IgD-negative memory B cell (primary cell): ENCODE measurements at regions not wholly inside any gene's neighbourhood (a gene's known extent, or its start where the extent isn't known, plus 50 kb on each side); places are given as distances from the start of the nearest gene placed in this dataset.
"Not testable (repeated sequence)": the region's sequence is repeated elsewhere in the genome, so short reads cannot be mapped to it uniquely, and the experiment has no call there.

Experiments
- H3K27ac Mint-ChIP-seq, 3 donors: one replicate each; pipeline ENCODE4 v1.8.0; 2020 to 2022; ENCODE audit warnings: mild to moderate bottlenecking in 3 of 3, mixed read lengths in 3 of 3, moderate library complexity in 1 of 3
- H3K27me3 Mint-ChIP-seq: one replicate; pipeline ENCODE4 v1.8.0; 2021; ENCODE audit warnings: mixed read lengths
- H3K36me3 Mint-ChIP-seq: one replicate; pipeline ENCODE4 v1.8.0; 2020; ENCODE audit warnings: mild to moderate bottlenecking, mixed read lengths
- H3K4me1 Mint-ChIP-seq, 3 donors: one replicate each; pipeline ENCODE4 v1.8.0; 2020 to 2022; ENCODE audit warnings: mixed read lengths in 3 of 3, mild to moderate bottlenecking in 1 of 3
- H3K4me3 Mint-ChIP-seq, 4 donors: one replicate each; pipeline ENCODE4 v1.8.0; 2020 to 2022; ENCODE audit warnings: mild to moderate bottlenecking in 4 of 4, mixed read lengths in 4 of 4, moderate library complexity in 3 of 4
- H3K9me3 Mint-ChIP-seq, 3 donors: one replicate each; pipeline ENCODE4 v1.8.0; 2020 to 2021; ENCODE audit warnings: mixed read lengths in 3 of 3, mild to moderate bottlenecking in 1 of 3

GRCh38 chr7:121689749-121690148 lies 183.2 kb upstream of the PTPRZ1 start:
- Mint-ChIP-seq H3K27me3 (no peaks in the 10 kb centered on the region), H3K27ac (no peak overlapping the region), H3K9me3 (peaks cover 0 to 1% (median 1%) of the 10 kb centered on the region in 3 donors), H3K4me1 (no peaks in the 10 kb centered on the region), H3K36me3 (no peaks in the 10 kb centered on the region), H3K4me3 (no peak overlapping the region)

- H3K9me3 Mint-ChIP-seq = no peaks in the 10 kb centered on the region
- H3K4me1 Mint-ChIP-seq = peaks cover 0 to 2% (median 0%) of the 10 kb centered on the region in 3 donors
- H3K4me3 Mint-ChIP-seq = no peak overlapping the region
- no peaks in the 10 kb centered on the region for H3K36me3 Mint-ChIP-seq
- H3K27me3 Mint-ChIP-seq = no peaks in the 10 kb centered on the region
- H3K27ac Mint-ChIP-seq = no peak overlapping the region
These were observed 191.3 kb upstream of the PTPRZ1 start for GRCh38 chr7:121681700-121682099.

- Mint-ChIP-seq H3K27ac (no peak overlapping the region), H3K36me3 (no peaks in the 10 kb centered on the region), H3K4me1 (no peaks in the 10 kb centered on the region), H3K27me3 (peaks cover 1% of the 10 kb centered on the region), H3K9me3 (no peaks in the 10 kb centered on the region), H3K4me3 (no peak overlapping the region)
These were observed 196.8 kb upstream of the PTPRZ1 start for GRCh38 chr7:121676168-121676567.

GRCh38 chr7:121674455-121674854 lies 198.5 kb upstream of the PTPRZ1 start:
- H3K27ac Mint-ChIP-seq, H3K27me3 Mint-ChIP-seq, H3K4me3 Mint-ChIP-seq, H3K9me3 Mint-ChIP-seq, H3K36me3 Mint-ChIP-seq, H3K4me1 Mint-ChIP-seq: not testable (repeated sequence)

GRCh38 chr7:121669144-121669543 lies 203.8 kb upstream of the PTPRZ1 start:
- H3K27ac Mint-ChIP-seq = no peak overlapping the region
- peaks cover 0 to 2% (median 0%) of the 10 kb centered on the region in 3 donors for H3K4me1 Mint-ChIP-seq
- H3K4me3 Mint-ChIP-seq = no peak overlapping the region
- H3K36me3 Mint-ChIP-seq = no peaks in the 10 kb centered on the region
- H3K27me3 Mint-ChIP-seq = no peaks in the 10 kb centered on the region
- H3K9me3 Mint-ChIP-seq = peaks cover 0 to 2% (median 2%) of the 10 kb centered on the region in 3 donors

GRCh38 chr7:121666306-121666705 lies 206.7 kb upstream of the PTPRZ1 start:
- Mint-ChIP-seq H3K9me3 (peaks cover 0 to 2% (median 2%) of the 10 kb centered on the region in 3 donors), H3K27me3 (no peaks in the 10 kb centered on the region), H3K4me3 (no peak overlapping the region), H3K27ac (no peak overlapping the region), H3K4me1 (peaks cover 0 to 2% (median 0%) of the 10 kb centered on the region in 3 donors), H3K36me3 (no peaks in the 10 kb centered on the region)

- no peaks in the 10 kb centered on the region for H3K4me1 Mint-ChIP-seq
These were observed 229.6 kb upstream of the PTPRZ1 start for GRCh38 chr7:121643320-121643719.

GRCh38 chr7:121639705-121640104 lies 233.3 kb upstream of the PTPRZ1 start:
- Mint-ChIP-seq H3K27me3 (no peaks in the 10 kb centered on the region), H3K27ac (no peak overlapping the region), H3K4me1 (no peaks in the 10 kb centered on the region), H3K9me3 (peaks cover 0 to 4% (median 4%) of the 10 kb centered on the region in 3 donors), H3K36me3 (no peaks in the 10 kb centered on the region), H3K4me3 (no peak overlapping the region)

More at GRCh38 chr7:121643320-121643719, 229.6 kb upstream of the PTPRZ1 start:
- Mint-ChIP-seq H3K9me3 (peaks cover 2 to 5% (median 4%) of the 10 kb centered on the region in 3 donors), H3K4me3 (no peak overlapping the region), H3K27ac (no peak overlapping the region), H3K27me3 (peaks cover 2% of the 10 kb centered on the region), H3K36me3 (no peaks in the 10 kb centered on the region)

GRCh38 chr7:121638286-121638685 lies 234.7 kb upstream of the PTPRZ1 start:
- Mint-ChIP-seq H3K4me1 (no peaks in the 10 kb centered on the region), H3K27me3 (peaks cover 2% of the 10 kb centered on the region), H3K9me3 (peaks cover 0 to 4% (median 0%) of the 10 kb centered on the region in 3 donors), H3K27ac (no peak overlapping the region), H3K4me3 (no peak overlapping the region), H3K36me3 (no peaks in the 10 kb centered on the region)

GRCh38 chr7:121634356-121634755 lies 238.2 kb upstream of the FAM3C start:
- Mint-ChIP-seq H3K36me3 (no peaks in the 10 kb centered on the region), H3K9me3 (peaks cover 0 to 4% (median 0%) of the 10 kb centered on the region in 3 donors), H3K4me1 (no peaks in the 10 kb centered on the region), H3K4me3 (no peak overlapping the region), H3K27me3 (peaks cover 6% of the 10 kb centered on the region), H3K27ac (no peak overlapping the region)

GRCh38 chr7:121633186-121633585 lies 237.1 kb upstream of the FAM3C start:
- Mint-ChIP-seq H3K36me3 (no peaks in the 10 kb centered on the region), H3K27ac (no peak overlapping the region), H3K27me3 (peaks cover 6% of the 10 kb centered on the region), H3K9me3 (peaks cover 0 to 4% (median 0%) of the 10 kb centered on the region in 3 donors), H3K4me3 (no peak overlapping the region), H3K4me1 (no peaks in the 10 kb centered on the region)

GRCh38 chr7:121624958-121625357 lies 228.8 kb upstream of the FAM3C start:
- Mint-ChIP-seq H3K36me3 (no peaks in the 10 kb centered on the region), H3K4me3 (no peak overlapping the region), H3K27ac (no peak overlapping the region), H3K9me3 (no peaks in the 10 kb centered on the region), H3K27me3 (peaks cover 2% of the 10 kb centered on the region), H3K4me1 (no peaks in the 10 kb centered on the region)

GRCh38 chr7:121623130-121623872 lies 227.2 kb upstream of the FAM3C start:
- H3K27me3 Mint-ChIP-seq = peaks cover 2% of the 10 kb centered on the region
- H3K27ac Mint-ChIP-seq = no peak overlapping the region
- no peaks in the 10 kb centered on the region for H3K9me3 Mint-ChIP-seq
- no peak overlapping the region for H3K4me3 Mint-ChIP-seq
- no peaks in the 10 kb centered on the region for H3K36me3 Mint-ChIP-seq
- H3K4me1 Mint-ChIP-seq = no peaks in the 10 kb centered on the region

- H3K4me3 Mint-ChIP-seq = no peak overlapping the region
- H3K36me3 Mint-ChIP-seq = no peaks in the 10 kb centered on the region
- H3K9me3 Mint-ChIP-seq = peaks cover 0 to 7% (median 0%) of the 10 kb centered on the region in 3 donors
- H3K27ac Mint-ChIP-seq = no peak overlapping the region
- no peaks in the 10 kb centered on the region for H3K4me1 Mint-ChIP-seq
- peaks cover 2% of the 10 kb centered on the region for H3K27me3 Mint-ChIP-seq
These were observed 225.8 kb upstream of the FAM3C start for GRCh38 chr7:121621937-121622336.

- H3K27ac Mint-ChIP-seq = no peak overlapping the region
- H3K36me3 Mint-ChIP-seq = peaks cover 1% of the 10 kb centered on the region
- peaks cover 1% of the 10 kb centered on the region for H3K27me3 Mint-ChIP-seq
- no peaks in the 10 kb centered on the region for H3K4me1 Mint-ChIP-seq
- H3K4me3 Mint-ChIP-seq = no peak overlapping the region
- H3K9me3 Mint-ChIP-seq = peaks cover 0 to 7% (median 0%) of the 10 kb centered on the region in 3 donors
These were observed 225.0 kb upstream of the FAM3C start for GRCh38 chr7:121620953-121621606.

GRCh38 chr7:121620206-121620605 lies 224.1 kb upstream of the FAM3C start:
- H3K4me1 Mint-ChIP-seq = no peaks in the 10 kb centered on the region
- no peak overlapping the region for H3K27ac Mint-ChIP-seq
- no peak overlapping the region for H3K4me3 Mint-ChIP-seq
- H3K9me3 Mint-ChIP-seq = peaks cover 0 to 7% (median 0%) of the 10 kb centered on the region in 3 donors
- peaks cover 1% of the 10 kb centered on the region for H3K27me3 Mint-ChIP-seq
- peaks cover 1% of the 10 kb centered on the region for H3K36me3 Mint-ChIP-seq
